ENCODE measurements at regions not wholly inside any gene's neighbourhood (a gene's known extent, or its start where the extent isn't known, plus 50 kb on each side); places are given as distances from the start of the nearest gene placed in this dataset.

- TF ChIP-seq POLR2AphosphoS5 (IDR thresholded peaks at IDR 0.05; ENCODE audit: low read depth, low read length), result no peak
- no peak for TF ChIP-seq POLR2A (IDR thresholded peaks at IDR 0.05; ENCODE audit: low read depth, low read length)
- TF ChIP-seq SPI1 (IDR thresholded peaks at IDR 0.05; ENCODE audit: low read depth, low read length), result no peak
- no peak for TF ChIP-seq TAF1 (IDR thresholded peaks at IDR 0.05; ENCODE audit: low read depth, low read length)
- TF ChIP-seq PAX5 (IDR thresholded peaks at IDR 0.05; ENCODE audit: insufficient read depth, low read length, severe bottlenecking), result no peak
- TF ChIP-seq POU2F2 (IDR thresholded peaks at IDR 0.05; ENCODE audit: low read depth, low read length), result no peak
Observed at GRCh38 chr11:110779108-110779507, 66.9 kb upstream of the ARHGAP20 start.

Measured in GM12891 (cell line).